GM21515 (cell line): ENCODE measurements at regions not wholly inside any gene's neighbourhood (a gene's known extent, or its start where the extent isn't known, plus 50 kb on each side); places are given as distances from the start of the nearest gene placed in this dataset.

ENCODE experiments used
- ATAC-seq: cut with Tn5 transposase; IDR thresholded peaks from one replicate; pipeline ENCODE4 v1.9.1; 2021; ENCODE audit not compliant: unreplicated experiment

GRCh38 chr1:58013237-58013636 is 533.3 kb downstream of the OMA1 start:
- no peak for ATAC-seq

- ATAC-seq = no peak
These were observed 534.5 kb downstream of the OMA1 start for GRCh38 chr1:58011978-58012377.

GRCh38 chr1:58006421-58007046 is 540.0 kb downstream of the OMA1 start:
- ATAC-seq = no peak

- no peak for ATAC-seq
These were observed 541.3 kb downstream of the OMA1 start for GRCh38 chr1:58005212-58005611.

GRCh38 chr1:58003988-58004387 is 542.5 kb downstream of the OMA1 start:
- ATAC-seq = no peak

GRCh38 chr1:58003059-58003458 is 543.5 kb downstream of the OMA1 start:
- ATAC-seq = no peak

- no peak for ATAC-seq
These were observed 545.7 kb downstream of the OMA1 start for GRCh38 chr1:58000821-58001220.

- ATAC-seq = no peak
These were observed 546.4 kb downstream of the OMA1 start for GRCh38 chr1:58000116-58000515.

- no peak for ATAC-seq
These were observed 550.1 kb downstream of the OMA1 start for GRCh38 chr1:57996400-57996799.

GRCh38 chr1:57991289-57991688 is 555.2 kb downstream of the OMA1 start:
- no peak for ATAC-seq

- no peak for ATAC-seq
These were observed 556.6 kb downstream of the OMA1 start for GRCh38 chr1:57989877-57990276.

- ATAC-seq = no peak
These were observed 559.0 kb downstream of the OMA1 start for GRCh38 chr1:57987523-57987922.

GRCh38 chr1:57986432-57986831 is 560.1 kb downstream of the OMA1 start:
- peak; percentile 79 for ATAC-seq

GRCh38 chr1:57984277-57984676 is 560.4 kb upstream of the DAB1 start:
- no peak for ATAC-seq

GRCh38 chr1:57983441-57983840 is 559.6 kb upstream of the DAB1 start:
- ATAC-seq = no peak

- no peak for ATAC-seq
These were observed 559.0 kb upstream of the DAB1 start for GRCh38 chr1:57982852-57983251.

- ATAC-seq = no peak
These were observed 552.4 kb upstream of the DAB1 start for GRCh38 chr1:57976216-57976615.

GRCh38 chr1:57968321-57968720 is 544.5 kb upstream of the DAB1 start:
- no peak for ATAC-seq

GRCh38 chr1:57966751-57967406 is 543.0 kb upstream of the DAB1 start:
- ATAC-seq = no peak

- ATAC-seq = no peak
These were observed 542.5 kb upstream of the DAB1 start for GRCh38 chr1:57966340-57966739.

GRCh38 chr1:57963581-57963980 is 539.7 kb upstream of the DAB1 start:
- ATAC-seq = no peak

- ATAC-seq = no peak
These were observed 535.8 kb upstream of the DAB1 start for GRCh38 chr1:57959531-57960241.
